ENCODE measurements at regions not wholly inside any gene's neighbourhood (a gene's known extent, or its start where the extent isn't known, plus 50 kb on each side); places are given as distances from the start of the nearest gene placed in this dataset.

DNA sequence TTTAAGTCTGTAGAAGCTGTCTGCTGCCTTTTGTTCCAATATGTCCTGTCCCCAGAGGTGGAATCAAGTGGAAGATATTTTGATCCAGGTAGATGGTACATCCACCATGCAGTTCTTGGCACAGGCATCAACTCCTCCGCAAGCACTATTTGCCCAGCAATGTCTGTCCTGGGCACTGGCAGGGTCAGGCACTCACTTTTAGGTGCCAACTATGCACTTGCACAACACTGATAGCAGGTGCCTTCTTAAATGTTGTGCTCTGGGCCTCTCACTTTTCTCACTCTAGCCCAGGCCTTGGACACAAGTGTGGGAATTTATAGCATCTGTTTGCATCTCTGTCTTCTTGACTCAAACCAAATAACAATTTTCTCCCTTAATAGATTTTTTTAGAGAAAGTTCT, 140.5 kb upstream of the UBE2E2 start:
- TF ChIP-seq, protein P1, sequence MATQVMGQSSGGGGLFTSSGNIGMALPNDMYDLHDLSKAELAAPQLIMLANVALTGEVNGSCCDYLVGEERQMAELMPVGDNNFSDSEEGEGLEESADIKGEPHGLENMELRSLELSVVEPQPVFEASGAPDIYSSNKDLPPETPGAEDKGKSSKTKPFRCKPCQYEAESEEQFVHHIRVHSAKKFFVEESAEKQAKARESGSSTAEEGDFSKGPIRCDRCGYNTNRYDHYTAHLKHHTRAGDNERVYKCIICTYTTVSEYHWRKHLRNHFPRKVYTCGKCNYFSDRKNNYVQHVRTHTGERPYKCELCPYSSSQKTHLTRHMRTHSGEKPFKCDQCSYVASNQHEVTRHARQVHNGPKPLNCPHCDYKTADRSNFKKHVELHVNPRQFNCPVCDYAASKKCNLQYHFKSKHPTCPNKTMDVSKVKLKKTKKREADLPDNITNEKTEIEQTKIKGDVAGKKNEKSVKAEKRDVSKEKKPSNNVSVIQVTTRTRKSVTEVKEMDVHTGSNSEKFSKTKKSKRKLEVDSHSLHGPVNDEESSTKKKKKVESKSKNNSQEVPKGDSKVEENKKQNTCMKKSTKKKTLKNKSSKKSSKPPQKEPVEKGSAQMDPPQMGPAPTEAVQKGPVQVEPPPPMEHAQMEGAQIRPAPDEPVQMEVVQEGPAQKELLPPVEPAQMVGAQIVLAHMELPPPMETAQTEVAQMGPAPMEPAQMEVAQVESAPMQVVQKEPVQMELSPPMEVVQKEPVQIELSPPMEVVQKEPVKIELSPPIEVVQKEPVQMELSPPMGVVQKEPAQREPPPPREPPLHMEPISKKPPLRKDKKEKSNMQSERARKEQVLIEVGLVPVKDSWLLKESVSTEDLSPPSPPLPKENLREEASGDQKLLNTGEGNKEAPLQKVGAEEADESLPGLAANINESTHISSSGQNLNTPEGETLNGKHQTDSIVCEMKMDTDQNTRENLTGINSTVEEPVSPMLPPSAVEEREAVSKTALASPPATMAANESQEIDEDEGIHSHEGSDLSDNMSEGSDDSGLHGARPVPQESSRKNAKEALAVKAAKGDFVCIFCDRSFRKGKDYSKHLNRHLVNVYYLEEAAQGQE (IDR thresholded peaks at IDR 0.05; ENCODE audit: insufficient read depth in 1 of 2, low read depth in 2 of 2, low read length in 2 of 2): no peak
- TF ChIP-seq POLR2AphosphoS5 (IDR thresholded peaks at IDR 0.05; ENCODE audit: low read depth, low read length) (no peak), SIN3A (IDR thresholded peaks at IDR 0.05; ENCODE audit: borderline replicate concordance, insufficient read depth, low read length) (no peak), FOXP2 (optimal IDR thresholded peaks at IDR 0.05; ENCODE audit: borderline replicate concordance, extremely low read depth, extremely low read length, insufficient read depth) (no peak), TAF1 (IDR thresholded peaks at IDR 0.05; ENCODE audit: borderline replicate concordance, insufficient read depth, low read length) (no peak)
